ENCODE measurements at regions not wholly inside any gene's neighbourhood (a gene's known extent, or its start where the extent isn't known, plus 50 kb on each side); places are given as distances from the start of the nearest gene placed in this dataset.

DNA sequence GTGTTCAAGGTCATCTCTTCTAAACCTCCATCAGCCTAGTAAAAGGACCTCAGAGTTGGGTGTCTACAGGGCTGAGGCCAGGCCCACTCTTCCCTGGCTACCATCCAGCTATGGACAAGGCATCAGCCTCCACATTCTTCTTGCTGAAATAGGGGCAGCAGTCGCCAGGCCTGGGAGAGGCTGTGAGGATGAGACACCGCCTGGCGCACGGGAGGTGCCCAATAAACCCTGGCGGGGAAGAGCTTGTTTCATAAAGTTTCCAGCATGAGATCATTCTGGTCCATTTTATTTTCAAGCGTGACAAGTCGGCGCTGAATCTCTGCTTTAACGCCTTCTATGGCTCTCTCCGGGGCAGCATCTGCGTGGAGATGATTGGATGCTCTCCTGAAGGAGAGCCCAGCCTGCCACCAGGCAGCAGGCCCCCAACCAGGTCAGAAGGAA lies 153.4 kb downstream of the OLFM1 start:
- TF ChIP-seq POLR2A (IDR thresholded peaks at IDR 0.05) (no peak), CTCF (IDR thresholded peaks at IDR 0.05) (no peak)
- Histone ChIP-seq H3K27ac (no peak overlapping the region), H3K27me3 (no peaks in the 10 kb centered on the region), H3K9me3 (no peaks in the 10 kb centered on the region), H3K36me3 (no peaks in the 10 kb centered on the region), H3K4me3 (no peak overlapping the region), H3K4me1 (peaks cover 0 to 15% (median 4%) of the 10 kb centered on the region in 4 donors)
- no peak for ATAC-seq
- DNase-seq: peak in 1 of 3 donors; percentile 27
- WGBS (ENCODE audit: insufficient coverage, low coverage, low lambda C conversion rate, missing lambda C conversion rate): 80% methylated on average over 3 of the region's 11 CpGs
- intact Hi-C loops (cut with DNase I): no loop called here

DNA sequence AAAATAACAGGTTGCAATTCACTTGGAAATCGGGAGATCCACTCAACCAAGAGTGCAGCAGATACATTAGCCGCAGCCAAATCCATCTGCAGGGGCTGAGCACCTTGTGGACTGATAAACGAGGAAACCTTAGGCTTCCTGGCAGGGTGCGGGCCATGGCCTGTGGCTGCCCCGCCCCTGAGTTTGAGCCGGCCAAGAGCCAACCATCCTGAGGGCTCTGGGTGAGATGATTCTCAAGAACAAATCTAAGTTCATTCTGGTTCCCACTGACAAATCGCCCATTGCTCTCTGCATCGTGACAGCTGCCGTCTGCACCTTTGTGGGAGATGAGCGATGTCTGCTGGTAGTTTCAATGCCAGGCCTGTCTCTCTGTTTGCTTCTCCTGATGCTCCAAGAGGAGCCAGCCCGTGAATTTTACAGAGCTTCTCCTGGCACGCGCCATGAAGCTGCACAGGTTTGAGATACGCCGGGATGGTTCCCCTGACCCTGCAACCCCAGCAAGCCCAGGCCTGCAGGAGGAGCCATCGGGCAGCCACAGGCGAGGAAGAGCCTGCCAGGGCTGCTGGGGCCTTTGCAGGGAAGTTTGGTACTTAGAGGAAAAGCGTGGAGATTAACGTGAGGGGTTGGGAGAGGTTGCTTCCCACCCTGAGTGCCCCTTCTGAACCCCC lies 154.0 kb downstream of the OLFM1 start:
- intact Hi-C loops (cut with DNase I): no loop called here
- H3K27ac ChIP-seq: no peak overlapping the region
- 30% methylated on average over 6 of the region's 19 CpGs for WGBS (ENCODE audit: insufficient coverage, low coverage, low lambda C conversion rate, missing lambda C conversion rate)
- no peak for TF ChIP-seq CTCF (IDR thresholded peaks at IDR 0.05)
- TF ChIP-seq POLR2A (IDR thresholded peaks at IDR 0.05): no peak
- no peak for ATAC-seq
- no peaks in the 10 kb centered on the region for H3K9me3 ChIP-seq
- no peak overlapping the region for H3K4me3 ChIP-seq
- no peaks in the 10 kb centered on the region for H3K27me3 ChIP-seq
- peaks cover 0 to 19% (median 6%) of the 10 kb centered on the region in 4 donors for H3K4me1 ChIP-seq
- H3K36me3 ChIP-seq: no peaks in the 10 kb centered on the region
- peak in 1 of 3 donors; percentile 49 for DNase-seq

DNA sequence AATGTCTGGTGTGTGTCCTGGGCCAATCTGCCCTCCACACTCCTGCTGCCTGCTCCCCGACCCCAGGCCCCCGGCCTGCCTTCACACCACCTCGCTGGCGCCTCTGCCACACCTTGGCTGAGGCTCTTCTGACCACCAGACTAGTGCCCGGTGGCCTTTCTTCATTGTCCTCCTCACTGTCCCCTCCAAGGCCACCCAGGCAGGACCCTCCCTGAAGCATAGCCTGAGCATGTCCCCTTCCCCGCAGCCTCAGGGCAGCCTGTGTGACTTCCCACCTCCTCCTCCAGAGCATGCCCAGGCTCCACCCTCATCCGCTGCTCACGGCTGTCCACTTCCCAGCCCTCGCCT lies 154.6 kb downstream of the OLFM1 start:
- Histone ChIP-seq H3K9me3 (no peaks in the 10 kb centered on the region), H3K27me3 (no peaks in the 10 kb centered on the region), H3K36me3 (no peaks in the 10 kb centered on the region), H3K27ac (no peak overlapping the region), H3K4me3 (no peak overlapping the region), H3K4me1 (peaks cover 0 to 19% (median 6%) of the 10 kb centered on the region in 4 donors)
- ATAC-seq: no peak
- intact Hi-C loops (cut with DNase I): no loop called here
- TF ChIP-seq POLR2A (IDR thresholded peaks at IDR 0.05) (no peak), CTCF (IDR thresholded peaks at IDR 0.05) (no peak)
- peak in 1 of 3 donors; percentile 40 for DNase-seq
- WGBS (ENCODE audit: insufficient coverage, low coverage, low lambda C conversion rate, missing lambda C conversion rate): 63% methylated on average over 8 of the region's 9 CpGs

DNA sequence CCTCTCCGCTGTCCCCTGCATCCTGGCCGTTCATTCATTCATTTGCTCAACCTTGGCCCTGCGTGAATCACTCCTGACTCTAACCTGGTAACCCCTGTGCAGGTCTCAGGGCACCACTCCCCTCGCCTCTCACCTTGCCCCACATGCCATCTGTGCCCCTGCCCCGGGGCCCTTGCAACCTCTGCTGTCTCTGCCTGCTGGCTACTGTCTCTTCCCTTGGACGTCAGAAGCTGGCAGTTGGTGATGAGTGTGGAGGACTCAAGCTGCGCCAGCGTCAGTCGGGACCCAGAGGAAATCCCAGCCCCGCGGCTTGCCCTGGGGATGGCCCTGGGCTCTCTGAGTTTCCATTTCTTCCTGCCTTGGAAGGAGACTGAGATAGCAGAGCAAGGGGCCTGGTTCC lies 154.9 kb downstream of the OLFM1 start:
- H3K9me3 ChIP-seq: no peaks in the 10 kb centered on the region
- no peaks in the 10 kb centered on the region for H3K27me3 ChIP-seq
- 58% methylated on average over 6 of the region's 11 CpGs for WGBS (ENCODE audit: insufficient coverage, low coverage, low lambda C conversion rate, missing lambda C conversion rate)
- H3K27ac ChIP-seq: no peak overlapping the region
- no peaks in the 10 kb centered on the region for H3K36me3 ChIP-seq
- ATAC-seq (no peak), DNase-seq (peak in 1 of 3 donors; percentile 29)
- intact Hi-C loops (cut with DNase I): no loop called here
- peaks cover 0 to 19% (median 6%) of the 10 kb centered on the region in 4 donors for H3K4me1 ChIP-seq
- no peak for TF ChIP-seq POLR2A (IDR thresholded peaks at IDR 0.05)
- no peak for TF ChIP-seq CTCF (IDR thresholded peaks at IDR 0.05)
- no peak overlapping the region for H3K4me3 ChIP-seq

All from right lobe of liver (tissue), 6 donors.